BLaER1 (cell line): ENCODE measurements at regions not wholly inside any gene's neighbourhood (a gene's known extent, or its start where the extent isn't known, plus 50 kb on each side); places are given as distances from the start of the nearest gene placed in this dataset.
A peak's percentile ranks its signal among the peaks of the same experiment; 100 is the strongest.

Experiments
- H3K27ac ChIP-seq: shearing (Covaris generic); formaldehyde crosslinking; 2 replicates; pipeline ENCODE4 v1.8.1; 2022
- H3K27me3 ChIP-seq: shearing (Covaris generic); formaldehyde crosslinking; 2 replicates; pipeline ENCODE4 v1.8.1; 2022
- H3K36me3 ChIP-seq: shearing (Covaris generic); formaldehyde crosslinking; 2 replicates; pipeline ENCODE4 v1.8.1; 2022
- H3K4me1 ChIP-seq: shearing (Covaris generic); formaldehyde crosslinking; 2 replicates; pipeline ENCODE4 v1.8.1; 2022
- H3K4me2 ChIP-seq: shearing (Covaris generic); formaldehyde crosslinking; 2 replicates; pipeline ENCODE4 v1.8.1; 2022
- H3K4me3 ChIP-seq: shearing (Covaris generic); formaldehyde crosslinking; 2 replicates; pipeline ENCODE4 v1.8.1; 2022
- H3K9ac ChIP-seq: shearing (Covaris generic); formaldehyde crosslinking; 2 replicates; pipeline ENCODE4 v1.8.1; 2022
- H3K9me3 ChIP-seq: shearing (Covaris generic); formaldehyde crosslinking; 2 replicates; pipeline ENCODE4 v1.8.1; 2022
- H4K20me1 ChIP-seq: shearing (Covaris generic); formaldehyde crosslinking; 2 replicates; pipeline ENCODE4 v1.8.1; 2022
- Cebpa-rat ChIP-seq: shearing (Covaris generic); IDR thresholded peaks from 2 replicates; pipeline ENCODE4 v1.8.1; 2022

GRCh38 chr2:66093371-66093770, 341.6 kb upstream of the MEIS1 start:
- no peak overlapping the region for H3K4me3 ChIP-seq
- H4K20me1 ChIP-seq = no peaks in the 10 kb centered on the region
- no peaks in the 10 kb centered on the region for H3K4me1 ChIP-seq
- 0 out of 2 replicates have a peak, but pooled peaks cover 4% of the 10 kb centered on the region for H3K9me3 ChIP-seq
- H3K4me2 ChIP-seq = no peak overlapping the region
- no peaks in the 10 kb centered on the region for H3K27me3 ChIP-seq
- H3K9ac ChIP-seq = no peak overlapping the region
- H3K27ac ChIP-seq = no peak overlapping the region
- H3K36me3 ChIP-seq = no peaks in the 10 kb centered on the region
- TF ChIP-seq Cebpa-rat = no peak

- TF ChIP-seq Cebpa-rat = no peak
- Histone ChIP-seq H3K4me3 (no peak overlapping the region), H4K20me1 (no peaks in the 10 kb centered on the region), H3K4me2 (peak overlapping the region; percentile 61), H3K27me3 (no peaks in the 10 kb centered on the region), H3K4me1 (peaks cover 18% of the 10 kb centered on the region), H3K36me3 (no peaks in the 10 kb centered on the region), H3K9me3 (0 out of 2 replicates have a peak, but pooled peaks cover 4% of the 10 kb centered on the region), H3K9ac (no peak overlapping the region), H3K27ac (no peak overlapping the region)
These were observed 349.9 kb upstream of the MEIS1 start for GRCh38 chr2:66084948-66085590.

- H3K36me3 ChIP-seq = no peaks in the 10 kb centered on the region
- peaks cover 18% of the 10 kb centered on the region for H3K4me1 ChIP-seq
- TF ChIP-seq Cebpa-rat = no peak
- H3K27ac ChIP-seq = no peak overlapping the region
- H3K4me2 ChIP-seq = no peak overlapping the region
- H3K4me3 ChIP-seq = no peak overlapping the region
- no peaks in the 10 kb centered on the region for H3K27me3 ChIP-seq
- H3K9ac ChIP-seq = no peak overlapping the region
- no peaks in the 10 kb centered on the region for H3K9me3 ChIP-seq
- H4K20me1 ChIP-seq = no peaks in the 10 kb centered on the region
These were observed 352.3 kb upstream of the MEIS1 start for GRCh38 chr2:66082581-66082980.

GRCh38 chr2:66080127-66080526, 354.8 kb upstream of the MEIS1 start:
- Histone ChIP-seq H3K9ac (no peak overlapping the region), H3K4me3 (no peak overlapping the region), H3K4me1 (peaks cover 3% of the 10 kb centered on the region; the same call in 1 of the 2 replicates), H3K9me3 (no peaks in the 10 kb centered on the region), H3K27me3 (no peaks in the 10 kb centered on the region), H3K4me2 (no peak overlapping the region), H4K20me1 (no peaks in the 10 kb centered on the region), H3K36me3 (no peaks in the 10 kb centered on the region), H3K27ac (no peak overlapping the region)
- no peak for TF ChIP-seq Cebpa-rat

GRCh38 chr2:66073172-66073571, 361.8 kb upstream of the MEIS1 start:
- H3K9me3 ChIP-seq = no peaks in the 10 kb centered on the region
- H3K36me3 ChIP-seq = no peaks in the 10 kb centered on the region
- H3K4me1 ChIP-seq = no peaks in the 10 kb centered on the region
- H4K20me1 ChIP-seq = no peaks in the 10 kb centered on the region
- no peak overlapping the region for H3K9ac ChIP-seq
- no peak overlapping the region for H3K4me3 ChIP-seq
- H3K27ac ChIP-seq = no peak overlapping the region
- TF ChIP-seq Cebpa-rat = no peak
- no peaks in the 10 kb centered on the region for H3K27me3 ChIP-seq
- no peak overlapping the region for H3K4me2 ChIP-seq

- TF ChIP-seq Cebpa-rat = no peak
- Histone ChIP-seq H3K4me2 (no peak overlapping the region), H4K20me1 (no peaks in the 10 kb centered on the region), H3K9me3 (no peaks in the 10 kb centered on the region), H3K36me3 (no peaks in the 10 kb centered on the region), H3K9ac (no peak overlapping the region), H3K27me3 (no peaks in the 10 kb centered on the region), H3K4me1 (no peaks in the 10 kb centered on the region), H3K4me3 (no peak overlapping the region), H3K27ac (no peak overlapping the region)
These were observed 364.0 kb upstream of the MEIS1 start for GRCh38 chr2:66070721-66071602.

GRCh38 chr2:66069937-66070720, 364.8 kb upstream of the MEIS1 start:
- Histone ChIP-seq H3K27ac (no peak overlapping the region), H3K36me3 (no peaks in the 10 kb centered on the region), H3K9ac (no peak overlapping the region), H4K20me1 (no peaks in the 10 kb centered on the region), H3K4me3 (no peak overlapping the region), H3K27me3 (no peaks in the 10 kb centered on the region), H3K4me2 (no peak overlapping the region), H3K4me1 (no peaks in the 10 kb centered on the region), H3K9me3 (no peaks in the 10 kb centered on the region)
- TF ChIP-seq Cebpa-rat = no peak

GRCh38 chr2:66066032-66066431, 368.9 kb upstream of the MEIS1 start:
- no peak overlapping the region for H3K9ac ChIP-seq
- no peak for TF ChIP-seq Cebpa-rat
- H3K4me2 ChIP-seq = no peak overlapping the region
- no peak overlapping the region for H3K4me3 ChIP-seq
- H4K20me1 ChIP-seq = no peaks in the 10 kb centered on the region
- no peaks in the 10 kb centered on the region for H3K9me3 ChIP-seq
- no peaks in the 10 kb centered on the region for H3K4me1 ChIP-seq
- H3K27ac ChIP-seq = no peak overlapping the region
- H3K36me3 ChIP-seq = no peaks in the 10 kb centered on the region
- H3K27me3 ChIP-seq = no peaks in the 10 kb centered on the region

GRCh38 chr2:66059332-66059731, 375.6 kb upstream of the MEIS1 start:
- no peak overlapping the region for H3K27ac ChIP-seq
- H3K36me3 ChIP-seq = no peaks in the 10 kb centered on the region
- H3K27me3 ChIP-seq = no peaks in the 10 kb centered on the region
- no peak overlapping the region for H3K9ac ChIP-seq
- H3K4me3 ChIP-seq = no peak overlapping the region
- H3K9me3 ChIP-seq = no peaks in the 10 kb centered on the region
- no peaks in the 10 kb centered on the region for H4K20me1 ChIP-seq
- no peak overlapping the region for H3K4me2 ChIP-seq
- H3K4me1 ChIP-seq = no peaks in the 10 kb centered on the region
- TF ChIP-seq Cebpa-rat = no peak

GRCh38 chr2:66058675-66059074, 376.2 kb upstream of the MEIS1 start:
- H3K4me3 ChIP-seq = no peak overlapping the region
- TF ChIP-seq Cebpa-rat = no peak
- no peaks in the 10 kb centered on the region for H3K4me1 ChIP-seq
- H3K27me3 ChIP-seq = no peaks in the 10 kb centered on the region
- H3K9me3 ChIP-seq = no peaks in the 10 kb centered on the region
- H3K4me2 ChIP-seq = no peak overlapping the region
- H4K20me1 ChIP-seq = no peaks in the 10 kb centered on the region
- no peak overlapping the region for H3K9ac ChIP-seq
- no peaks in the 10 kb centered on the region for H3K36me3 ChIP-seq
- no peak overlapping the region for H3K27ac ChIP-seq
